H1 (cell line): ENCODE measurements at regions not wholly inside any gene's neighbourhood (a gene's known extent, or its start where the extent isn't known, plus 50 kb on each side); places are given as distances from the start of the nearest gene placed in this dataset.
"Not testable (repeated sequence)": the region's sequence is repeated elsewhere in the genome, so short reads cannot be mapped to it uniquely, and the experiment has no call there.

Experiments used
- EP300 ChIP-seq, 2 experiments: IDR thresholded peaks; 1 replicate in 1 of 2; 2 replicates in 1 of 2; pipeline ENCODE4 v1.6.1; 2011 to 2012; ENCODE audit warnings: low read depth in 2 of 2, low read length in 2 of 2, mild to moderate bottlenecking in 2 of 2, borderline replicate concordance in 1 of 2, inconsistent platforms in 1 of 2, moderate library complexity in 1 of 2
- GTF2F1 ChIP-seq: IDR thresholded peaks from 2 replicates; pipeline ENCODE4 v1.6.1; 2012; ENCODE audit warnings: low read depth, low read length, improper control_type of control experiment, borderline replicate concordance
- JUND ChIP-seq: IDR thresholded peaks from 2 replicates; pipeline ENCODE4 v1.6.1; 2011; ENCODE audit warnings: mild to moderate bottlenecking, improper control_type of control experiment, low read length
- TF ChIP-seq, protein P1 (sequence below), 3 experiments: IDR thresholded peaks; 1 replicate in 2 of 3; 2 replicates in 1 of 3; pipeline versions ENCODE4 v1.5.1 to v1.6.1; 2011; ENCODE audit warnings: low read length in 3 of 3, mild to moderate bottlenecking in 3 of 3, inconsistent platforms in 2 of 3, low read depth in 1 of 3, moderate library complexity in 1 of 3; ENCODE audit not compliant: insufficient read depth in 1 of 3; ENCODE audit errors: control extremely low read depth in 1 of 3

DNA sequence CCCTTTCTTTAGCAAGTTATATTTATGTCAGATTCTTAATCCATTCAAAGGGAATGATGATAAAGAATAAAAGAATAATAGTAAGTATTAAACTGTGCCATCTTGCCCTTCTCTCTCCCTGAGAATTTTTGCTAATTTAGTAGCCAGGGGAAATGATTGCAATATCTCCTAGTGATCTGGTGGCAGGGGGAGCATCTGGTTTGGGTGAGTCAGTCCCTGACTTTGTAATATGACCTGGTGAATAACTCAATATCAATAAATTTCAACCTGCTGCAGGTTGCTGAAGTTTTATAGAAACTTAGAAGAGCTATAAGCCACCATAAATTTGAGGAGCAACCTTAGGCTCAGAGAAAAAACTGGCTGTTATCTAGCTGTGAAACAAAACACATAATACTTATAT lies 149.4 kb downstream of the SYT15 start:
- TF ChIP-seq EP300 (IDR thresholded peaks at IDR 0.05; ENCODE audit: borderline replicate concordance in 1 of 2, low read depth in 2 of 2, low read length in 2 of 2); JUND; GTF2F1: not testable (repeated sequence)
- TF ChIP-seq, protein P1, sequence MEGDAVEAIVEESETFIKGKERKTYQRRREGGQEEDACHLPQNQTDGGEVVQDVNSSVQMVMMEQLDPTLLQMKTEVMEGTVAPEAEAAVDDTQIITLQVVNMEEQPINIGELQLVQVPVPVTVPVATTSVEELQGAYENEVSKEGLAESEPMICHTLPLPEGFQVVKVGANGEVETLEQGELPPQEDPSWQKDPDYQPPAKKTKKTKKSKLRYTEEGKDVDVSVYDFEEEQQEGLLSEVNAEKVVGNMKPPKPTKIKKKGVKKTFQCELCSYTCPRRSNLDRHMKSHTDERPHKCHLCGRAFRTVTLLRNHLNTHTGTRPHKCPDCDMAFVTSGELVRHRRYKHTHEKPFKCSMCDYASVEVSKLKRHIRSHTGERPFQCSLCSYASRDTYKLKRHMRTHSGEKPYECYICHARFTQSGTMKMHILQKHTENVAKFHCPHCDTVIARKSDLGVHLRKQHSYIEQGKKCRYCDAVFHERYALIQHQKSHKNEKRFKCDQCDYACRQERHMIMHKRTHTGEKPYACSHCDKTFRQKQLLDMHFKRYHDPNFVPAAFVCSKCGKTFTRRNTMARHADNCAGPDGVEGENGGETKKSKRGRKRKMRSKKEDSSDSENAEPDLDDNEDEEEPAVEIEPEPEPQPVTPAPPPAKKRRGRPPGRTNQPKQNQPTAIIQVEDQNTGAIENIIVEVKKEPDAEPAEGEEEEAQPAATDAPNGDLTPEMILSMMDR (IDR thresholded peaks at IDR 0.05; ENCODE audit: control extremely low read depth in 1 of 3, insufficient read depth in 1 of 3, low read depth in 1 of 3, low read length in 3 of 3), result not testable (repeated sequence)
